CD4-positive, CD25-positive, alpha-beta regulatory T cell (primary cell): ENCODE measurements at regions not wholly inside any gene's neighbourhood (a gene's known extent, or its start where the extent isn't known, plus 50 kb on each side); places are given as distances from the start of the nearest gene placed in this dataset.
"Not testable (repeated sequence)": the region's sequence is repeated elsewhere in the genome, so short reads cannot be mapped to it uniquely, and the experiment has no call there.

Source experiments
- ATAC-seq, 2 donors: fragments of 150-1000 bp; cut with Tn5 transposase; one replicate each; pipeline ENCODE4 v1.10.0; 2021; ENCODE audit warnings: low read depth in 2 of 2, moderate number of reproducible peaks in 2 of 2, moderate library complexity in 1 of 2
- DNase-seq, 3 donors: peaks; one replicate each; pipeline versions ENCODE4 v3.0.0 to v3.0.0-alpha.2; 2012 to 2022; ENCODE audit warnings: mixed read lengths in 1 of 3
- H3K27ac ChIP-seq: one replicate; pipeline ENCODE4 v1.7.0; 2013; ENCODE audit warnings: mild to moderate bottlenecking, low read length; ENCODE audit not compliant: insufficient read depth, poor library complexity, severe bottlenecking
- H3K27me3 ChIP-seq: one replicate; pipeline ENCODE4 v1.7.0; 2013; ENCODE audit warnings: low read length; ENCODE audit not compliant: control insufficient read depth, insufficient read depth
- H3K36me3 ChIP-seq: one replicate; pipeline ENCODE4 v1.7.0; 2013; ENCODE audit warnings: mild to moderate bottlenecking, low read length, moderate library complexity; ENCODE audit not compliant: control insufficient read depth, insufficient read depth
- H3K4me1 ChIP-seq: 2 replicates; pipeline ENCODE4 v1.7.0; 2013; ENCODE audit warnings: mild to moderate bottlenecking, low read length; ENCODE audit not compliant: insufficient read depth, control insufficient read depth, poor library complexity, severe bottlenecking
- H3K4me3 ChIP-seq: one replicate; pipeline ENCODE4 v1.7.0; 2013; ENCODE audit warnings: low read depth, mild to moderate bottlenecking, low read length, moderate library complexity
- H3K9me3 ChIP-seq, 2 experiments: 1 replicate in 1 of 2; 2 replicates in 1 of 2; pipeline ENCODE4 v1.7.0; 2013; ENCODE audit warnings: low read length in 2 of 2, mild to moderate bottlenecking in 1 of 2, moderate library complexity in 1 of 2; ENCODE audit not compliant: control insufficient read depth in 2 of 2
- H3K27ac Mint-ChIP-seq, 3 donors: one replicate each; pipeline ENCODE4 v1.8.0; 2020 to 2022; ENCODE audit warnings: mild to moderate bottlenecking in 3 of 3, mixed read lengths in 3 of 3, moderate library complexity in 2 of 3
- H3K27me3 Mint-ChIP-seq: one replicate; pipeline ENCODE4 v1.8.0; 2022; ENCODE audit warnings: mild to moderate bottlenecking, mixed read lengths
- H3K36me3 Mint-ChIP-seq: one replicate; pipeline ENCODE4 v1.8.0; 2020; ENCODE audit warnings: mixed read lengths
- H3K4me1 Mint-ChIP-seq, 4 donors: one replicate each; pipeline ENCODE4 v1.8.0; 2020 to 2022; ENCODE audit warnings: mixed read lengths in 4 of 4, mild to moderate bottlenecking in 1 of 4
- H3K4me3 Mint-ChIP-seq, 4 donors: one replicate each; pipeline ENCODE4 v1.8.0; 2020 to 2022; ENCODE audit warnings: mild to moderate bottlenecking in 4 of 4, mixed read lengths in 4 of 4, moderate library complexity in 3 of 4
- H3K9me3 Mint-ChIP-seq, 7 donors: one replicate each; pipeline ENCODE4 v1.8.0; 2020 to 2022; ENCODE audit warnings: mixed read lengths in 7 of 7, mild to moderate bottlenecking in 3 of 7, moderate library complexity in 2 of 7

GRCh38 chr16:29258946-29259634 lies 147.4 kb downstream of the NPIPB11 start:
- ATAC-seq, H3K27me3 ChIP-seq, DNase-seq, H3K9me3 ChIP-seq, H3K27me3 Mint-ChIP-seq, H3K4me1 Mint-ChIP-seq, H3K27ac ChIP-seq, H3K4me3 ChIP-seq, H3K9me3 Mint-ChIP-seq, H3K27ac Mint-ChIP-seq, H3K4me3 Mint-ChIP-seq, H3K4me1 ChIP-seq, H3K36me3 ChIP-seq: not testable (repeated sequence)
- H3K36me3 Mint-ChIP-seq = peaks cover 11% of the 10 kb centered on the region

DNA sequence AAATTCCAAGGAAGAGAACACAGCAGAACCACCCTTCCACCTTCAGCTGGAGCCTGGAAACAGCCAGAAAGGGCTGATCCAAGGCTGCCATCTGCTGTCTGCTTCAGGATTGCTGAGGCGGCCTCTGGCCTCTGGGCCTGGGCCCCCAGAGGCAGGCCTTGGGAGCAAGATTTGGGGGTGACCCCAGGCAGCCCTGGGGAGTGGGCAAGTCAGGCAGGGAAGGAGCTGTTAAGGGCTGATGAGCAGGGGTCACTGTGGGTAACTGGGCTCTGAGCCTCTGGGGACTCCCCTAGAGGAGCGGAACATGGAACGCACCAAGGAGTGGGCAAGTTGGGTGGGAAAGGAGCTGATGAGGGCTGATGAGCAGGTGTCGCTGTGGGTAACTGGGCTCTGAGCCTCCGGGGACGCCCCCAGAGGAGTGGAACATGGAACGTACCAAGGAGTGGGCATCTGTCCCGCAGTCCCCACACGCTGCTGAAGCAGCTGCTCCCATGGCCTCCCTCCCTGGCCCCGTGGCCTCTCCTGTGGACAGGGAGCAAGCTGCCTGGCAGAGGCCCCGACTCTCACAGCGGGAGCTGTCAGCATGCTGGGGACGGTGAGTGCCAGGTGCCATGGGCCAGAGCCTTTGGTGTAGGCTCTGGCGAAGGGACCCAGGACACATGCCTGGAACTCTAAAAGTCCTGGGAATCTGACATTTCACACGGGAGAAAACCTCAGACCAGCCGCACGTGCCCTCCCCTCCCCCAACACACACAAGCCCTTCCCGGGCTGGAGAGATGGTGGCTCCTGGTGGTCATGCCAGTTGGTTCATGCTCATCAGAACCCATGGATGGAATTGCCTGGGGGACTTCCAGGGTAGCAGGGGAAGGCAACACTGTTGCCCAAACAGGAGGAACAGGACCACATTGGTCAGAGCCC lies 148.8 kb downstream of the NPIPB11 start:
- not testable (repeated sequence) for H3K9me3 ChIP-seq, H3K36me3 ChIP-seq, H3K4me3 ChIP-seq, H3K9me3 Mint-ChIP-seq, H3K27ac ChIP-seq, ATAC-seq, H3K36me3 Mint-ChIP-seq, DNase-seq, H3K4me3 Mint-ChIP-seq, H3K27me3 ChIP-seq, H3K27me3 Mint-ChIP-seq, H3K4me1 ChIP-seq, H3K4me1 Mint-ChIP-seq
- H3K27ac Mint-ChIP-seq = peak overlapping the region in 1 of 3 donors; percentile 26

GRCh38 chr16:29256501-29256981 lies 150.0 kb downstream of the NPIPB11 start:
- no peaks in the 10 kb centered on the region for H3K4me1 ChIP-seq

DNA sequence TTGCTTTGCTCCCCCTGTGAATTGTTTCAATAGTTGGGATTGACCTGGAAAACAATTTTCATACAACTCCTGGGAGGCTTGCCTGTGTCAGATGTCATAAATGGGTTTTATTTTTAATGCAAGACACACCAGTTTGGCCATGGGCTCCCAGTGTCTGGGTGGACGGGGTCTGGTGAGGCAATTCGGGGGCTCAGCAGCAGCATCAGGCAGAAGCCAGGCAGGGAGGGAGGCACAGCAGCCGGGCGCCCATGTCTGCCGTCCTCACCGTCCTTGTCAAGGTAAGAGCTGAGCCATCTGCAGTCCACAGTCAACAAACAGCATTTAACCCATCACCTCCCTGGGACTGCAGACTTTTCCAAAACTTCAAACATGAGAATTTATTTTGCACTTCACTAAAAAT lies 150.6 kb downstream of the NPIPB11 start:
- H3K4me3 Mint-ChIP-seq, H3K27me3 Mint-ChIP-seq, H3K4me1 ChIP-seq, H3K36me3 ChIP-seq, H3K27me3 ChIP-seq, H3K36me3 Mint-ChIP-seq, H3K9me3 ChIP-seq, H3K27ac Mint-ChIP-seq, H3K4me1 Mint-ChIP-seq, ATAC-seq, H3K4me3 ChIP-seq, DNase-seq, H3K9me3 Mint-ChIP-seq, H3K27ac ChIP-seq: not testable (repeated sequence)

More at GRCh38 chr16:29256501-29256981, 150.0 kb downstream of the NPIPB11 start:
- Histone ChIP-seq H3K27me3 (no peaks in the 10 kb centered on the region), H3K36me3 (no peaks in the 10 kb centered on the region), H3K4me3 (no peak overlapping the region), H3K9me3 (no peaks in the 10 kb centered on the region), H3K27ac (no peak overlapping the region)
- H3K9me3 Mint-ChIP-seq = no peaks in the 10 kb centered on the region
- H3K27me3 Mint-ChIP-seq = no peaks in the 10 kb centered on the region
- H3K27ac Mint-ChIP-seq = no peak overlapping the region
- H3K4me1 Mint-ChIP-seq = peaks cover 0 to 4% (median 0%) of the 10 kb centered on the region in 4 donors
- peaks cover 6% of the 10 kb centered on the region for H3K36me3 Mint-ChIP-seq
- DNase-seq (no peak), ATAC-seq (no peak)
- no peak overlapping the region for H3K4me3 Mint-ChIP-seq

DNA sequence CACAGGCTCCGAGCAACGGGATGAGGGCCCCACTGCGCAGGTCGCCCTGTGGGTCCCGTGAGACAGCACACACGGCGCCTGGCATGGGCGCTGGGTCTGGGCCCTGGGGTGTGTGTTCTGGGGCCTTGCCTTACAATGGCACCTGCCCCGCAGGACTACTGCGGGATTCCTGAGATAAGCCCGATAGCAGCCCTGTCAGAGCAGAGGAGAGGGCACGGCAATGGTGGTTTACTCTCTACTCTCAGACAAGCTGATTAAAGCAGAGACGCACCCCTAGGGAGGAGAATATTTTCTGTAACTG lies 151.1 kb downstream of the NPIPB11 start:
- not testable (repeated sequence) for H3K4me1 Mint-ChIP-seq, H3K36me3 Mint-ChIP-seq, H3K27ac ChIP-seq, H3K9me3 ChIP-seq, ATAC-seq, H3K36me3 ChIP-seq, H3K4me1 ChIP-seq, H3K4me3 Mint-ChIP-seq, H3K4me3 ChIP-seq, DNase-seq, H3K9me3 Mint-ChIP-seq, H3K27me3 Mint-ChIP-seq, H3K27me3 ChIP-seq
- H3K27ac Mint-ChIP-seq = peak overlapping the region in 1 of 3 donors; percentile 31

- peaks cover 9% of the 10 kb centered on the region for H3K36me3 Mint-ChIP-seq
- Histone ChIP-seq H3K9me3 (no peaks in the 10 kb centered on the region), H3K4me1 (no peaks in the 10 kb centered on the region), H3K27ac (no peak overlapping the region), H3K4me3 (no peak overlapping the region), H3K27me3 (no peaks in the 10 kb centered on the region), H3K36me3 (peaks cover 2% of the 10 kb centered on the region)
- DNase-seq (no peak), ATAC-seq (no peak)
- H3K4me3 Mint-ChIP-seq = no peak overlapping the region
- H3K9me3 Mint-ChIP-seq = no peaks in the 10 kb centered on the region
- H3K4me1 Mint-ChIP-seq = peaks cover 0 to 4% (median 1%) of the 10 kb centered on the region in 4 donors
- peak overlapping the region in 1 of 3 donors; percentile 31 for H3K27ac Mint-ChIP-seq
- H3K27me3 Mint-ChIP-seq = no peaks in the 10 kb centered on the region
These were observed 151.6 kb downstream of the NPIPB11 start for GRCh38 chr16:29254676-29255495.

GRCh38 chr16:29253716-29254590 lies 152.6 kb downstream of the NPIPB11 start:
- not testable (repeated sequence) for DNase-seq, H3K4me3 Mint-ChIP-seq, H3K4me1 ChIP-seq, H3K27ac ChIP-seq, H3K4me3 ChIP-seq, H3K36me3 ChIP-seq, H3K9me3 Mint-ChIP-seq, H3K4me1 Mint-ChIP-seq, ATAC-seq, H3K27me3 ChIP-seq, H3K36me3 Mint-ChIP-seq, H3K27me3 Mint-ChIP-seq, H3K9me3 ChIP-seq
- H3K27ac Mint-ChIP-seq = peak overlapping the region in 1 of 3 donors; percentile 75
